ENCODE measurements at regions not wholly inside any gene's neighbourhood (a gene's known extent, or its start where the extent isn't known, plus 50 kb on each side); places are given as distances from the start of the nearest gene placed in this dataset.
"Not testable (repeated sequence)": the region's sequence is repeated elsewhere in the genome, so short reads cannot be mapped to it uniquely, and the experiment has no call there.

- H3K4me1 ChIP-seq (ENCODE audit: control insufficient read depth, insufficient read depth, low read length); H3K36me3 ChIP-seq (ENCODE audit: control insufficient read depth in 2 of 2, insufficient read depth in 1 of 2, low read length in 2 of 2); H3K9me3 ChIP-seq (ENCODE audit: control insufficient read depth, insufficient read depth, low read depth, low read length); H3K27ac ChIP-seq (ENCODE audit: extremely low read depth, low read depth, low read length); H3K4me3 ChIP-seq (ENCODE audit: low read depth, low read length): not testable (repeated sequence)
- ChIA-PET CTCF (interaction anchor here (0.6 kb wide), 1 partner anchor 1462 kb away, joined by 3 read pairs; no protein-coding TSS in a partner anchor), POLR2A (interaction anchor here (0.7 kb wide), 1 partner anchor 11 kb away, joined by 3 read pairs; no protein-coding TSS in a partner anchor)
Measured at GRCh38 chr11:134937193-134937592, 525.2 kb upstream of the B3GAT1 start.

GRCh38 chr11:134932761-134933160 lies 520.7 kb upstream of the B3GAT1 start:
- ChIA-PET POLR2A (no interaction called here), CTCF (interaction anchor here (2.0 kb wide), 1 partner anchor 64 kb away, joined by 4 read pairs; no protein-coding TSS in a partner anchor)
- Histone ChIP-seq H3K9me3 (ENCODE audit: control insufficient read depth, insufficient read depth, low read depth, low read length) (no peaks in the 10 kb centered on the region), H3K4me1 (ENCODE audit: control insufficient read depth, insufficient read depth, low read length) (no peaks in the 10 kb centered on the region), H3K36me3 (ENCODE audit: control insufficient read depth in 2 of 2, insufficient read depth in 1 of 2, low read length in 2 of 2) (no peaks in the 10 kb centered on the region), H3K27ac (ENCODE audit: extremely low read depth, low read depth, low read length) (no peak overlapping the region), H3K4me3 (ENCODE audit: low read depth, low read length) (no peak overlapping the region)
- TF ChIP-seq ZNF23 (tag by site-specific recombination; IDR thresholded peaks at IDR 0.05; ENCODE audit: borderline replicate concordance) = no peak
- TF ChIP-seq ZNF362 (tag by site-specific recombination; IDR thresholded peaks at IDR 0.05) = no peak
- no peak for TF ChIP-seq ZNF580 (tag by site-specific recombination; IDR thresholded peaks at IDR 0.05)
- TF ChIP-seq ZNF221 (tag by site-specific recombination; IDR thresholded peaks at IDR 0.05; ENCODE audit: borderline replicate concordance) = no peak
- no peak for TF ChIP-seq ZNF26 (tag by site-specific recombination; IDR thresholded peaks at IDR 0.05)

- TF ChIP-seq EGR2 (tag by site-specific recombination; IDR thresholded peaks at IDR 0.05; ENCODE audit: low read depth) = peak; percentile 65
- peak; percentile 58 for TF ChIP-seq ZSCAN4 (tag by site-specific recombination; IDR thresholded peaks at IDR 0.05)
- TF ChIP-seq ZFHX2 (tag by site-specific recombination; conservative IDR thresholded peaks at IDR 0.05) = peak; percentile 58
- TF ChIP-seq MZF1 (tag by site-specific recombination; IDR thresholded peaks at IDR 0.05; ENCODE audit: borderline replicate concordance) = no peak
- POLR2A ChIA-PET = no interaction called here
- no peak overlapping the region for H3K27ac ChIP-seq (ENCODE audit: extremely low read depth, low read depth, low read length)
- no peak overlapping the region for H3K4me3 ChIP-seq (ENCODE audit: low read depth, low read length)
- CTCF ChIA-PET = no interaction called here
- no peaks in the 10 kb centered on the region for H3K4me1 ChIP-seq (ENCODE audit: control insufficient read depth, insufficient read depth, low read length)
- no peaks in the 10 kb centered on the region for H3K36me3 ChIP-seq (ENCODE audit: control insufficient read depth in 2 of 2, insufficient read depth in 1 of 2, low read length in 2 of 2)
- H3K9me3 ChIP-seq (ENCODE audit: control insufficient read depth, insufficient read depth, low read depth, low read length) = no peaks in the 10 kb centered on the region
Measured at GRCh38 chr11:134925432-134925831, 513.4 kb upstream of the B3GAT1 start.

GRCh38 chr11:134923441-134923840 lies 511.4 kb upstream of the B3GAT1 start:
- no peak for TF ChIP-seq ZNF513 (tag by site-specific recombination; IDR thresholded peaks at IDR 0.05)
- H3K27ac ChIP-seq (ENCODE audit: extremely low read depth, low read depth, low read length) = no peak overlapping the region
- ChIA-PET POLR2A (no interaction called here), CTCF (interaction anchor here (0.6 kb wide), 2 partner anchors 150 to 152 kb away, joined by 3 to 4 read pairs; no protein-coding TSS in a partner anchor)
- no peaks in the 10 kb centered on the region for H3K36me3 ChIP-seq (ENCODE audit: control insufficient read depth in 2 of 2, insufficient read depth in 1 of 2, low read length in 2 of 2)
- H3K4me3 ChIP-seq (ENCODE audit: low read depth, low read length) = no peak overlapping the region
- no peaks in the 10 kb centered on the region for H3K4me1 ChIP-seq (ENCODE audit: control insufficient read depth, insufficient read depth, low read length)
- no peaks in the 10 kb centered on the region for H3K9me3 ChIP-seq (ENCODE audit: control insufficient read depth, insufficient read depth, low read depth, low read length)

Data from HEK293 (cell line).